ENCODE measurements at regions not wholly inside any gene's neighbourhood (a gene's known extent, or its start where the extent isn't known, plus 50 kb on each side); places are given as distances from the start of the nearest gene placed in this dataset.

DNA sequence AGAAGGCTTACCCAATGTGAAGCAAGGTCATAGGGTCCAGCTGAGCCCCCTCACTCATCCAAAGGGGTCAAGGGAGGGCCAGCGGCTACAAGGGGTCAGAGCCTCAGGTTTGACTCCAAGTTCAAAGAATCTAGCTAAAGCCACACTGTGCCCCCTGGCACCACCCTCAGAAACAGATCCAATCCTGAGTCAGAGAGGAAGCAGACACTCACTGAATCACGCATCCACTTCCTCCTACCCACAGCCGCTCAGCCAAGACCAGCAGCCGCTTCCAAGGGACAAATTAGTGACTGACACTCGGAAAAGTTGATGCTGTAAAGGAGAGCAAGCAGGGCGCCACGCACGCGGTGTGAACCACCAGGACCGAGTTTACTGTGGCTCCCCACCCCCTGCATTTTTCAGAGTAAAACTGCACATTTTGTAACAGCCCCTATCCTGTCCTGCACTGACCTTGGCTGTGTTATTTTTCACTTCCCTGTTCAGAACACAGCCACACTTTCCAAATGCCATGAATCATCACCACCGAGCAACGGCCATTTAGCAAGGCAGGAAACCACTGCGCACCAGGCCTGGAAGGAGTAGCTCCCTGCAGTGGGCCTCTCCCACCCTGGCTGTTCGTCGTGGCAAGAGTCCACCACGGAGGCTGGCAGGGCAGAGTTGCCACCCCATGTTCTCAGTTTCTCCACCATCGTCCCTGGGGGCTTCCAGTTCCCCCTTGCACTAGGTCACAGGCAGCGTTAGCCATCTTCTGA lies 147.8 kb downstream of the TOMM20 start (continued):
- TF ChIP-seq, protein P1, sequence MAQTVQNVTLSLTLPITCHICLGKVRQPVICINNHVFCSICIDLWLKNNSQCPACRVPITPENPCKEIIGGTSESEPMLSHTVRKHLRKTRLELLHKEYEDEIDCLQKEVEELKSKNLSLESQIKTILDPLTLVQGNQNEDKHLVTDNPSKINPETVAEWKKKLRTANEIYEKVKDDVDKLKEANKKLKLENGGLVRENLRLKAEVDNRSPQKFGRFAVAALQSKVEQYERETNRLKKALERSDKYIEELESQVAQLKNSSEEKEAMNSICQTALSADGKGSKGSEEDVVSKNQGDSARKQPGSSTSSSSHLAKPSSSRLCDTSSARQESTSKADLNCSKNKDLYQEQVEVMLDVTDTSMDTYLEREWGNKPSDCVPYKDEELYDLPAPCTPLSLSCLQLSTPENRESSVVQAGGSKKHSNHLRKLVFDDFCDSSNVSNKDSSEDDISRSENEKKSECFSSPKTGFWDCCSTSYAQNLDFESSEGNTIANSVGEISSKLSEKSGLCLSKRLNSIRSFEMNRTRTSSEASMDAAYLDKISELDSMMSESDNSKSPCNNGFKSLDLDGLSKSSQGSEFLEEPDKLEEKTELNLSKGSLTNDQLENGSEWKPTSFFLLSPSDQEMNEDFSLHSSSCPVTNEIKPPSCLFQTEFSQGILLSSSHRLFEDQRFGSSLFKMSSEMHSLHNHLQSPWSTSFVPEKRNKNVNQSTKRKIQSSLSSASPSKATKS (CRISPR knock-in tag; IDR thresholded peaks at IDR 0.05): no peak
- no peak for TF ChIP-seq ZNF57 (CRISPR knock-in tag; IDR thresholded peaks at IDR 0.05)
- no peak for TF ChIP-seq ZNF184 (CRISPR knock-in tag; IDR thresholded peaks at IDR 0.05)
- no peak for TF ChIP-seq ZEB2 (IDR thresholded peaks at IDR 0.05)
- TF ChIP-seq FOS (IDR thresholded peaks at IDR 0.05; ENCODE audit: extremely low read depth, insufficient read length): peak; percentile 31
- TF ChIP-seq NFATC3 (IDR thresholded peaks at IDR 0.05): no peak
- TF ChIP-seq, protein P2, sequence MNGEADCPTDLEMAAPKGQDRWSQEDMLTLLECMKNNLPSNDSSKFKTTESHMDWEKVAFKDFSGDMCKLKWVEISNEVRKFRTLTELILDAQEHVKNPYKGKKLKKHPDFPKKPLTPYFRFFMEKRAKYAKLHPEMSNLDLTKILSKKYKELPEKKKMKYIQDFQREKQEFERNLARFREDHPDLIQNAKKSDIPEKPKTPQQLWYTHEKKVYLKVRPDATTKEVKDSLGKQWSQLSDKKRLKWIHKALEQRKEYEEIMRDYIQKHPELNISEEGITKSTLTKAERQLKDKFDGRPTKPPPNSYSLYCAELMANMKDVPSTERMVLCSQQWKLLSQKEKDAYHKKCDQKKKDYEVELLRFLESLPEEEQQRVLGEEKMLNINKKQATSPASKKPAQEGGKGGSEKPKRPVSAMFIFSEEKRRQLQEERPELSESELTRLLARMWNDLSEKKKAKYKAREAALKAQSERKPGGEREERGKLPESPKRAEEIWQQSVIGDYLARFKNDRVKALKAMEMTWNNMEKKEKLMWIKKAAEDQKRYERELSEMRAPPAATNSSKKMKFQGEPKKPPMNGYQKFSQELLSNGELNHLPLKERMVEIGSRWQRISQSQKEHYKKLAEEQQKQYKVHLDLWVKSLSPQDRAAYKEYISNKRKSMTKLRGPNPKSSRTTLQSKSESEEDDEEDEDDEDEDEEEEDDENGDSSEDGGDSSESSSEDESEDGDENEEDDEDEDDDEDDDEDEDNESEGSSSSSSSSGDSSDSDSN (IDR thresholded peaks at IDR 0.05; ENCODE audit: borderline replicate concordance in 1 of 2, low read depth in 2 of 2, low read length in 2 of 2): no peak
- TF ChIP-seq NFE2L1 (tag; IDR thresholded peaks at IDR 0.05; ENCODE audit: borderline replicate concordance, low read depth): no peak
- no peak for TF ChIP-seq FOXM1 (IDR thresholded peaks at IDR 0.05; ENCODE audit: low read depth)
- no peak for TF ChIP-seq FOXM1 (CRISPR knock-in tag; IDR thresholded peaks at IDR 0.05; ENCODE audit: low read depth)
- TF ChIP-seq TRIM24 (IDR thresholded peaks at IDR 0.05): peak; percentile 28 to 61; a peak in 2 of 4 replicates
- peak; percentile 65; the same call in 1 of the 2 replicates for TF ChIP-seq HEY1 (CRISPR knock-in tag; IDR thresholded peaks at IDR 0.05; ENCODE audit: borderline replicate concordance)
- TF ChIP-seq, protein P3, sequence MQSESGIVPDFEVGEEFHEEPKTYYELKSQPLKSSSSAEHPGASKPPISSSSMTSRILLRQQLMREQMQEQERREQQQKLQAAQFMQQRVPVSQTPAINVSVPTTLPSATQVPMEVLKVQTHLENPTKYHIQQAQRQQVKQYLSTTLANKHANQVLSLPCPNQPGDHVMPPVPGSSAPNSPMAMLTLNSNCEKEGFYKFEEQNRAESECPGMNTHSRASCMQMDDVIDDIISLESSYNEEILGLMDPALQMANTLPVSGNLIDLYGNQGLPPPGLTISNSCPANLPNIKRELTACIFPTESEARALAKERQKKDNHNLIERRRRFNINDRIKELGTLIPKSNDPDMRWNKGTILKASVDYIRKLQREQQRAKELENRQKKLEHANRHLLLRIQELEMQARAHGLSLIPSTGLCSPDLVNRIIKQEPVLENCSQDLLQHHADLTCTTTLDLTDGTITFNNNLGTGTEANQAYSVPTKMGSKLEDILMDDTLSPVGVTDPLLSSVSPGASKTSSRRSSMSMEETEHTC (IDR thresholded peaks at IDR 0.05): no peak
- TF ChIP-seq PHB2 (IDR thresholded peaks at IDR 0.05; ENCODE audit: low read depth): no peak
- no peak for TF ChIP-seq ZBTB8A (IDR thresholded peaks at IDR 0.05; ENCODE audit: partially characterized antibody)
- TF ChIP-seq MBD2 (IDR thresholded peaks at IDR 0.05; ENCODE audit: borderline replicate concordance, low read depth): no peak

Data from K562 (cell line).